Erythroblast (primary cell): ENCODE measurements at regions not wholly inside any gene's neighbourhood (a gene's known extent, or its start where the extent isn't known, plus 50 kb on each side); places are given as distances from the start of the nearest gene placed in this dataset.
"Not testable (repeated sequence)": the region's sequence is repeated elsewhere in the genome, so short reads cannot be mapped to it uniquely, and the experiment has no call there.

Source experiments
- DNase-seq, 2 experiments: peaks; one replicate each; lab custom pipeline; 2025; lab: John Stamatoyannopoulos, UW
- GATA1 ChIP-seq: IDR thresholded peaks from 2 replicates; pipeline ENCODE4 v1.6.1; 2011; ENCODE audit warnings: low read depth, mild to moderate bottlenecking, control low read depth, low read length, moderate library complexity
- POLR2A ChIP-seq: IDR thresholded peaks from 2 replicates; pipeline ENCODE4 v1.6.1; 2011; ENCODE audit warnings: mild to moderate bottlenecking, low read length

DNA sequence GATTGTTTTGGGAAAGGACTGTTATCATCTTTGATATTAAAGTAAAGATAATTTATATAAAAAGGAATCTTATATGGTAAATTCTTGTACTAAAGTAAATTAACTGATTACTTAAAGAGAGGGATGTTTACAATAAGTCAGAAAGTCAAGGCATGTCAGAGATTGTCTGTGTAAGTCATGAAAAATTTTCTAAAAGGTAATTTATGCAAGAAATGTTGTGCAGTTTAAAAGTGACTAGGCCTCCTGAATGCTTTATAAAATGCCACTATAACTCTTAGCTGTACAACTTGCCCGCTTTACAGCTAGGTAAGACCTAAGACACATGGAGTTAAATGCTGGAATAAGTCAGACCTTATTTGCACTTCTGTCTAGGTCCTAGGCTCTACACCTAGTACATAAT is 692.9 kb downstream of the GBE1 start:
- no peak for TF ChIP-seq GATA1
- no peak for TF ChIP-seq POLR2A
- no peak for DNase-seq

GRCh38 chr3:81063896-81064295 is 697.5 kb downstream of the GBE1 start:
- DNase-seq = no peak
- TF ChIP-seq GATA1 (no peak), POLR2A (no peak)

- not testable (repeated sequence) for DNase-seq
Measured at GRCh38 chr3:81051133-81051532, 710.3 kb downstream of the GBE1 start.

- TF ChIP-seq POLR2A = no peak
- TF ChIP-seq GATA1 = no peak
- DNase-seq = no peak
Measured at GRCh38 chr3:81048058-81048665, 713.3 kb downstream of the GBE1 start.

DNA sequence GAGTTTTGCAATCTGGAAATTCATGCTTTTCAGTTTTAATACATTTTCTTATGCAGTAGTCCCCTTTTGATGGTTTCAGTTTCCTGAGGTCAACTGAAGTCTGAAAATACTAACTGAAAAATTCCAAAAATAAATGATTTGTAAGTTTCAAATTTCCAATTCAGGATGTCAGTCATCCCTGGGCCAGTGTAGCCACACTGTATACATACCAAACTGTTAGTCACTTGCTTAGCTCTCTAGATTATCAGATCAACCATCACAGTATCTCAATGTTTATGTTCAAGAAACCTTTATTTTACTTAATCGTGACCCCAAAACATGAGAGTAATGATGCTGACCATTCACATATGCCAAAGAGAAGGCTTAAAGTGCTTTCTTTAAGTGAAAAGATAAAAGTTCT is 715.5 kb downstream of the GBE1 start:
- DNase-seq = no peak
- TF ChIP-seq POLR2A = no peak
- TF ChIP-seq GATA1 = no peak

- no peak for DNase-seq
- TF ChIP-seq POLR2A (no peak), GATA1 (no peak)
Measured at GRCh38 chr3:81045246-81045645, 716.2 kb downstream of the GBE1 start.

DNA sequence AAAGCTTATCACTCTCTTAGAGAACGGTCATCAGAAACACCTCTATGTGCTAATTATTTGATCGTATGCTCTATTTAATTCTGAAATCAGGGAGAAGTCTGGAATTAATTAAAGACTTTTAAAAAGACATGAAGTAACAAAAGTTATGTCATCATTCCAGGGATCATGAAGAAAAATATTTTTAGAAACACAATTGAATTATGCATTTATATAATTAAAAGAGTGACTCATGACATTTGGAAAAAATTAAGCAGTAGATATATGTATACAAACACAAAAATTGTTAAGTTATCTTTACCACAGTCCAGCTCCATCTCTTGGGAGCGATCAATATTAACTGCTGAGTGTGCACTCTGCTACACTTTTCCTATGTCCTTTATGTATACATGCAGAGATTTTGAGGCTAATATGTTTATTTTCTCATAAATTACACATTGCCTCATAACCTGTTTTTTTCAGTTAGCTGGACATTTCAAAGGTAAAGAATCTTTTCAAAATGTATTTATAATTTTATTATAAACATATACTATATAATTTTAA is 717.7 kb downstream of the GBE1 start:
- DNase-seq = no peak
- no peak for TF ChIP-seq POLR2A
- TF ChIP-seq GATA1 = no peak

DNA sequence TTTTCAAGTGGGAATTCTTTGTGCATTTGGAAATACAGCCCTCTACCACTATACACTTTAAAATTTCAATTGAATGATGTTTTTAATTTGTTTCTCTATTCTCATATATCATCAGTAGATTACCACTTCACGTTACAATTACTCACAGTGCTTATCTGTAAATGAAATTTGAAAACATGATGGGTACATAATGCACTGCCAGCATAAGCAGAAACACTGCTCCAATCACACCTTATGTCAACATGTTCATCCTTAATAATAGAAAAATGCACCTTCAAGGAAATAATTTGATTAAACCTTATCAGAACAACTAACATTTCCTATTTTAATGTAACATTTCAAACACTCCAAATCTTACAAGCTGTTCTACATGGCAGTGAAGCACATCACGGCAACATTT is 718.4 kb downstream of the GBE1 start:
- no peak for TF ChIP-seq GATA1
- TF ChIP-seq POLR2A = no peak
- DNase-seq = no peak

- no peak for DNase-seq
- no peak for TF ChIP-seq GATA1
- TF ChIP-seq POLR2A = no peak
Measured at GRCh38 chr3:81041331-81041730, 720.1 kb downstream of the GBE1 start.

DNA sequence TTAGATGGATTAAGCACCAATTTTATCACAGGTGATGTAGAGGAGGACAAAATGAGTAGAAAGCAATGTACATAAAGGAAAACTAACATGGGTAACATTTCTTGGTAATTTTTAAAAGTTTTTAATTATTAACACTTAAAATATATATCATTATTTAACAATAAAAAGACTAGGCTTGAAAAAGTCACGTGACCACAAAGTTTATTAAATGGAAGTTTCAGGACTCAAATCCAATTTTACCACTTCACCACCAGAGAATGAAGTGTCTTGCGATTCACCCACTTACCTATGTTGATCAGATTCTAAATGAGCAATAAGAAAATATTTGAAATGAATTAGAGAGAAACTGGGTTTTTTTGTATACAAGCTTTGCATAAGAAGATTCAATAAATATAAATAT is 721.3 kb downstream of the GBE1 start:
- TF ChIP-seq POLR2A (no peak), GATA1 (no peak)
- DNase-seq = no peak

DNA sequence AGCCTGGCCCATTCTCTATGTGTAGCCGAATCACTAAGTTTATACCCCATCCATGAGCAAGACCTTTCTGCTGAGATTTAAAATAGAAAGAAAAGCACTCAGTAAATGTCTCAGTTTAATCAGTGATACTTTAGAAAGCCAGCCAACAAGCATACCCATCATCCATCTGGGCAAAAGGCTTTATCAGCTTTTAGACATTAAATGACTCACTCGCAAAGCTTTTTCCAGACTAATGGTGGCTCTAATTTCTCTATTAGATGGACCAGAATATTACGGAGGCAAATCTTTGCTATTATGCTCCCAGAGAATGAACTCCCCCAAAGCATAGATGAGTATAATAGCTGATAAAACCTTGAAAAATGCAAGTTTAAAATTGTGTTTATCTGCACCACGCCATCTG is 727.8 kb downstream of the GBE1 start:
- no peak for DNase-seq
- TF ChIP-seq POLR2A (no peak), GATA1 (no peak)

DNA sequence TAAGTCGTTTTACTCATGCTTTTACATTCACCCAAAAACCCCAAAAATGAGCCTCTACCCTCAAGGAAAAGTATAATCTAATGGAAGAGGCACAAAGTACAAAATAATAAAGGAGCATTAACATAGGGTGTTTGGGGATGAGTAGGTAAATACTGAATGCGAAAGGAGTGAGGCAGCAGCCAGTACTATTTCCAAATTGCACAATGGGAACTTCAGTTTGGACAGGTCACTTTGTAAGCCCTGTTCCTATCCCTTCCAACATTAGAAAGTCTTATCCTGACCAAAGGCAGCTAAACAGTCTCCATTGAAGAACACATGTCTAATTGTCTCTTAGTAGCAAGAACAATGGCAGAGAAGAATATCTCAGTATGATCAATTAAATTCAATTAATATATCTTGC is 728.3 kb downstream of the GBE1 start:
- TF ChIP-seq POLR2A (no peak), GATA1 (no peak)
- DNase-seq = no peak

DNA sequence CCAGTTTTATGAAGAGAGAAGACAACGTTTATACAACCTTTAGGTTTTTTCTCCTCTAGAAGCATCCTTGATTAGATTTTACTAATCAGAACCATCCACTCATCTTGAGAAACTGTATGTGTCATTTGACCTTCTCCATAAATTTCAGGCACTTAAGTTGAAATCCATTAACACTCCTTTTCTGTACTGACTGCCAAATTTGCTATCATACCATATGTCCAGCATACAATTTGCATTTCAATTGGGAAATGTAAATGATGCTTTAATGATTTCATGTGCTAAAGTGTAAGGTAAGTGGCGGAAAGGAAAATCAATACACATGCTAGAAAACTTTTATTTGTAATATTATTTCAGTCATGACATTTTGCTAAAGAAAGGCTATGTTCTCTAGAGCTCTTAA is 731.6 kb downstream of the GBE1 start:
- TF ChIP-seq GATA1 (no peak), POLR2A (no peak)
- DNase-seq = no peak

DNA sequence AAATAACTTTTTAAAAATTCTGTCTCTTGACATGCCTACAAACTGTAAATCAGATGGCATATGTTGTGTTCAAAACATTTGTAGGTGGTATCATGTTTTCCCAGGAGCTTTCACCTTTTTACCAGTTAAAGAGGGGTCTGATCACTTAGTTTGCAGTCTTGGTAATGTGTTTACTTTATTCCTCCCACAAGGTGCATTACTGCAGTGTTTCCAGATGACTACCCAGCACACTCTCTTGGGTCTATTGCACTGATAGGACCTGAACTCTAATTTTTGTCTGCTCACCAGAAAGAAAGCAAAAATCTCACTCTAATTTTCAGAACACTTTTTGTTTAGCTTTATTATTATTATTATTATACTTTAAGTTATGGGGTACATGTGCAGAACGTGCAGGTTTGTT is 734.1 kb downstream of the GBE1 start:
- no peak for TF ChIP-seq GATA1
- TF ChIP-seq POLR2A = no peak
- DNase-seq = no peak

- no peak for DNase-seq
- TF ChIP-seq POLR2A (no peak), GATA1 (no peak)
Measured at GRCh38 chr3:81024560-81024959, 736.9 kb downstream of the GBE1 start.

DNA sequence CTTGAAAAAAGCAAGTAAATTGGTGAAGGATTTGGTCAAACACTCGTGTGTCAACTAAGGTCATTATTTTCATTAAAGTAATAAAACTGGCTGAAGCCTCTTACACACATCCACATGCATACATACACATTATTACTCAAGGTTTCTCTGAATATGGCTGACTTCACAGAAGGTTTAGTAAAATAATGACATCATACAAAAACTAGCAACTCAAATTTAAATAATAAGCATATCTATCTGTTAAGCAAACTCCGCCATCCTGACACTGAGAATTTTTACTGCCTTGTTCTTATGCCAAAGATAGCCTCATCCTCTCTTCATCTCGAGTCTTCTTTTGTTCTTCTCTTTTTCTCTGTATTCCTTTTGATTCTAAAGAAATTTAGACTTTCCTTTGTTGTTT is 739.1 kb downstream of the GBE1 start:
- DNase-seq = no peak
- TF ChIP-seq GATA1 (no peak), POLR2A (no peak)
